HG03378 (cell line): ENCODE measurements at regions not wholly inside any gene's neighbourhood (a gene's known extent, or its start where the extent isn't known, plus 50 kb on each side); places are given as distances from the start of the nearest gene placed in this dataset.
"Not testable (repeated sequence)": the region's sequence is repeated elsewhere in the genome, so short reads cannot be mapped to it uniquely, and the experiment has no call there.

Source experiments
- ATAC-seq: cut with Tn5 transposase; IDR thresholded peaks from one replicate; pipeline ENCODE4 v1.9.1; 2021; ENCODE audit warnings: mild to moderate bottlenecking, moderate library complexity; ENCODE audit not compliant: unreplicated experiment

DNA sequence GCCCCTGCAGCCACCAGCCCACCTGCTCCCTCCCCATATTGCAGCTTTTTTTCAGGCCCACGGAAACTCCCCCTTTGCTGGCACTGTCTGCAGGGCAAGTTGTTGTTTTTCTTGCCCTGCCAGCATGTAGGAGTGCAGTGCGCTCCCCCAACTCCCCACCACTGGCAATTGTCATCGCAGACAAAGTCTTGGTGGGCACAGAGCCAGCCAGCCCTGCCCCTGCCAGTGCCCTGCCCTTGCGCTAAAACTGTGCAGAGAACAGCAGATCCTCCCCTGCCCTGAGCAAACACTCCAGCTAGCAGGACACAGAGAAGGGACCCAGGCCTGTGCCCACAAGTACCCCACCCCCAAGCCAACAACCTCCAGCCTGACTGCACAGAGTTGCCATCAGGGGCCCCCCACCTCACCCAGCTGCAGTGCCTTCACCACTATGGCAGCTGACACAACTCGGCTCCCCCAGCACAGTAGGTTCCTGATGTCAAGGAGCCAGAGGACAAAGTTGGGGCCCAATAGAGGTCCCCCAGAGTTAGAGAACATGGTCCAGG, 158.1 kb upstream of the ARHGAP42 start:
- no peak for ATAC-seq

DNA sequence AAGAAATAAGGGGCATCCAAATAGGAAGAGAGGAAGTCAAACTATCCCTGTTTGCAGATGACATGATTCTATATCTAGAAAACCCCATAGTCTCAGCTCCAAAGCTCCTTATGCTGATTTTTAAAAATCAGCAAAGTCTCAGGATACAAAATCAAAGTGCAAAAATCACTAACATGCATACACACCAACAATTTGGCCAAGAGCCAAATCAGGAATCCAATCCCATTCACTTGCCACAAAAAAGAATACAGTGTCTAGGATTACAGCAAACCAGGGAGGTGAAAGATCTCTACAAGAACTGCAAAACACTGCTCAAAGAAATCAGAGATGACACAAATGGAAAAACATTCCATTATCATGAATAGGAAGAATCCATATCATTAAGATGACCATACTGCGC, 155.8 kb upstream of the ARHGAP42 start:
- not testable (repeated sequence) for ATAC-seq

DNA sequence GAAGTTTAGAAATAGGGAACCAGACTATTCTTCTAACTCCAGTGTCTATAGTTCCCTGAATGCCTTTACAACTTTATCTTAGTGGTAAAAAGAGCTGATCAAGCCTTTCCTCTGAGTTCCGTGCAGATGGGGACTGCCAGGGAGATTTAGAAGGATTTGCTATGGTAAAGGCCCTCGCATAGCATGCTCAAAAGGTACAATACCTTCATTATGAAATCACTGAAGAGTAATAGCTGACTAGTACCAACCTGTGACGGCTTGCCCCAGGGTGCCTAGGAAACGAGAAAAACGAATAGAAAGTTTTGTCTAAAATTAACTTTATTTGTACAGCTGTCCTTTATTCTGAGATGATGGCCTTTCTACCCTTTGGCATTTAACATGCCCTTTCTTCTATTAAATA, 150.1 kb upstream of the ARHGAP42 start:
- ATAC-seq, result no peak

DNA sequence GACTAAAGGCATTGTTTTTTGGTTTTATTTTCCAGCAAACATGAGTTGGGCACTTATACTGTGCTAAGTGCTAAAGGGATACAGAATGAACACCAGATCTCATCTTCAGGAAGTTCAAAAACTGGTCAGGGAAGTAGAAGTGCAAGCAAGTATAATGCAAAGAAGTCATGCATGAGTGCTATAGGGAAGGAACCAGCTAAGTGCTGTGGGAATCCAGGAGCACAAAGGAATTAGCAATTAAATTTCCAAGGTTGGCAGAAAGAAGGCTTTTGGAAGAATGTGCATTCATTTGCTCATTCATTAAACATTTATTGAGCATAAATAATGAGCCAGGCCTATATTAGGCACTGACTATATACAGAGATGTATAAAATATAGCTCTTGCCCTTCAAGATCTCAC, 143.7 kb upstream of the ARHGAP42 start:
- no peak for ATAC-seq

DNA sequence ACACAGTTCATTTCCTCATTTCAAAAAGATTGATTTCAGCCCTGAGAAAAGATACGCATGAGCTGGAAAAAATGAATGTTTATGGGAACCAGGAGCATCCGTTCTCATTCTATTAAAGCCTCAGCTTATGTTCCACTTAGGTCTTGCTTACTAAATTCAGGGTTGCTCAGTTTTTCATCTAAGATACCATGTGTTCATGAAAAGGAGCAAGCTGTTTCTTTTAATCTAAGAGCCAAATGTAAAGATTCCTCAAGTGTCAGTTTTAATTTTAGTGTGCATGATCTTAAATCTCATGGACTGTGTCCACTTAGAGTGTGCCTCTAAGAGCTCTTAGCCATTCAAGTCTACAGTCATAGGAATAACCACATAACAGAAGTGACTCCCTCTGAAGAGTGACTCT, 141.5 kb upstream of the ARHGAP42 start:
- ATAC-seq, result no peak

DNA sequence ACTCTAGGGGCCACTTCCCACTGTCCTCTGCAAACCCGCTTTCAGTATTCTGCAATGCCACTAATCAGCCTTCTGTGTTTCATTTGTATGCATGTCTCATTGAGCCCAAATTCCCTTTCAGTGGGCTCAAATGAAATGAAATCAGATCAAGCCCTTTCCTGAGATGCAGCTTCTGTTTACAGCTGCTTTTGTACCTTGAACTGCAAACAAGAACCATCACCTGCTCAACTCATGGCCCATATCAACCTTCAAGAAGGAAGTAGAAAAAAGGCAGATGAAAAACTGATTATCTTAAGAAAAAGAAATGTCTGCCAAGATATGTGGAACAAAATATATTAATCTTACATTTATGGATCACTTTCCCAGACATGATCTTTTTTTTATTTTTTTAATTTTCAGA, 141.1 kb upstream of the ARHGAP42 start:
- ATAC-seq, result no peak

DNA sequence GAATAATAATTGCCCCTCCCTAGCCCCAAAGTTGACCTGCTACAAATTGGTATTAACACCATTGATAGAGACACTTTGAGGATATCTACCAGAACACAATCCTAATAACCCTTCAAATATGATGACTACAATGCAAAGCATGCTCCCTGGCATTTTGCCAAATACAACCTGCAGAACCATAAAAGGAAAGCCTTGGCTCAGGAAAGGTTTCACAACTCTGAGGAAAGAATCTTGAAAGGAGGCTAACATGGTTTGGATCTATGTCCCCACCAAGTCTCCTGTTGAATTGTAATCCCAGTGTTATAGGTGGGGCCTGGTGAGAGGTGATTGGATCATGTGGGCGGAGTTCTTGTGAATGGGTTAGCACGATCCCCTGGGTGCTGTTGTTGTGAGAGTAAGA, 140.4 kb upstream of the ARHGAP42 start:
- no peak for ATAC-seq

DNA sequence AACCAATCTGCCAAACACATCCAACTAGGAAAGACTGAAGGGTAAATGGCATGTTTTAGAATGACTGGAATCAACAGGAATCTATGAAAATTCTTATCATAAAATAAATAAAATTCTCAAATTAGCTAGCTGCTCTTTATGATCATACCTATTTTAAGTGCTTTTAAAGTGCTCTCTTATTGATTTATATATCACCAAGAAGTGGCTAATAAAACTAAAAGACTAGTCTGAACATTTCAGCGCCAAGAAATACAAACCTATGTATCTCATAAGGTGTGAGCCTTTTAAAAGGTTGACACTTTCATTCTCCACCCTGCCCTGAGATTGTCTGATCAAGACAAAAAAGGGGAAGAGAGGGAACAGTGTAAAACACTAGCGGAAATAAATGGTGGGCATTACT, 136.8 kb upstream of the ARHGAP42 start:
- ATAC-seq, result no peak

DNA sequence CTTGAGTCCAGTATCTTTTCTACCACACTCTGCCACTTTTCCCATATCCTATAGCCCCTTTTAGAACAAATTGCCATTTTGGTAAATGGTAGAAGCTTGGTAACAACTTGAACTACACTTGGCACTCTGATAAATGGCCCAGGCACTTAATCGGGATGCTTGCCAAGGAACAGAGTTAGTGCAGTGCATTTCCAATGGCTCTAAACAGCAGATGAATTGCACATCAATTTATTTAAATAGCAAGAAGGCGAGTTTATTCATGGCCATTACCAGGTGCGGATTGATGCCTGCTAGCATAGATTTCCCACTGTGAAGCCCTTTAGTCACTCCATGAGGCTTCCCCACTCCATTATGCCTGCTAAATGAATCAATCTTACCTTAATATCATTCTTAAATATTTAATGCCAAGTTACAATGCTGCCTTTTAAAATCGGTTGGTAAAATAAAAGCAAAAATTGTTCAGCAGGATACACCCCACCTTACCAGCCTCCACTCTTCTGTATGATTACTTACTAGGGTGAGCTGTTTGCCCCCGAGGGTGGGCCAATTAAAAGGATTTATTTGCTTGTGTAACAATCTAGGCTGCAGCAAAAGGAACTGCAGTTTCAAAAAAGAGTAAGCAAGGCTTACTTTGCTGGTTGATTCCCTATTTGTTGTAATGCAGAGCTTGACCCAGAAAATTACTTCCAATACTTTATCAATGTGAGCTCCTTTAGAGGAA, 136.0 kb upstream of the ARHGAP42 start:
- no peak for ATAC-seq

DNA sequence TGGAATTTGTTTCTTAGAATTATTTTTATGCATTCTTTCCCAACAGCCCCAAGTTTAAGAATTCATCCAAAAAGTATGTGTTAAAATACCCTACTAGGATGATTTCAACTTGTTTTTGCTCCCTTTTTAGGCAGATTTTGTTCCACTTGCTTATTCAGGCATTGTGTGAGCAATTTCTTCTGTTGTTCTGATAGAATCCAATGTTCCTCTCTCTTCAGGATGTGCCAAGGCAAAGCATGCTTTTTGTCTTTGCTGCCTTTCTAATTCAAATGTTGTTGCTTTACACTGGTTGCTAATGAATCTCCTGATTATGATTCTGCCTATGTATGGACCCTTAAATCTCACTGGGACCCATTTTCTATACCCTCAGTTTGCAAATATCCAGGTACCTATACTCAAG, 131.2 kb upstream of the ARHGAP42 start:
- no peak for ATAC-seq

DNA sequence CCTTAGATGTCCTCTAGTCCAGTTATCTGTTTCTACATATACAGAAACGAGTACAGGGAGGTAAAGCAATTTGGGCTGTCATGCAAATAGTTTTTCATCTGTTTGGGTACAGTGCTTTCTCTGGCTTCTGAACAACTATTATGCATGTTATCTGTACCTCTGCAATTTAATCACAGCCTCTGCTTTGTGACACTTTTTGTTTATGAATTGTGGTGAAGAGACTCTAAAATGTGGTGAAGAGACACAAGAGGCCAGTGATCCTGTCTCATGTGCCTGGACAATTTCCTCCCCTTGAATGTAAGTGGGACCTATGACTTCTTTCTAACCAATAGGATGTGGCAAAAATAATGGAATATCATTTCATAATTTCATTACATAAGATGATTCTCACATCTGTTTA, 130.3 kb upstream of the ARHGAP42 start:
- no peak for ATAC-seq

DNA sequence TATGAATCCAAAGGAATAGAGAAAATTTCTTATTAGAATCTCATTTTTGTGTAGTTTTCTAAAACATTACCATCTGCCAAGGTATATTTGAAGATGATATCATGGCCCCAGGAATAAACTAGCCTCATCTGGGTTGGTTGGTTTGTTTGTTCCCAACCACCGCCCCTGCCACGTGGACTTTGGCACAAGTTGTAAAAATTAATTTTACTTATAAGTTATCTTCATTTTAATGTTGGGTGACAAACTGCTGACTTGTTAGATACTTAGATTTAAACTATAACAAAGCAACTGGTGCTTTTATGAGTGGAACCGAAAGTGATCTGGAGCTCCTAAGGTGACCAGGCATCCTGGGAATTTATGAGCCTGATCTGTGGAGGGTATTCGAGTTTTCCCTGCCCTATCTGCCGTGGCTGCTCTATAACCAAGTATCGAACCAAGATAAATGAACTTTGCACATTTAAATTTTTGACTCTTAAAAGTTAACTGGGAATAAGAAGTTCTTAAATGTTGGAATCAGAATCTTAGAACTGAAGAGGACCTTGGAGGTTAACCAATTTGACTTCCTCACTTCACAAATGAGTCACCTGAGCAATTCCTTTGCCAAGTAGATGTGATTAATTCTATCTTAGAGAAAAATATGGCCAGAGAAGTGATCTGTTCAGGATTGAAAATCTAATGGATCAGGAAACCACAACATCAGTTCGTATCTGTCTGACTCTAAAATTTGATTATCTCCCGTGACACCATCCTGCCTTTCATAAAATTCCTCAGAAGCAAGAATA, 129.1 kb upstream of the ARHGAP42 start:
- no peak for ATAC-seq

DNA sequence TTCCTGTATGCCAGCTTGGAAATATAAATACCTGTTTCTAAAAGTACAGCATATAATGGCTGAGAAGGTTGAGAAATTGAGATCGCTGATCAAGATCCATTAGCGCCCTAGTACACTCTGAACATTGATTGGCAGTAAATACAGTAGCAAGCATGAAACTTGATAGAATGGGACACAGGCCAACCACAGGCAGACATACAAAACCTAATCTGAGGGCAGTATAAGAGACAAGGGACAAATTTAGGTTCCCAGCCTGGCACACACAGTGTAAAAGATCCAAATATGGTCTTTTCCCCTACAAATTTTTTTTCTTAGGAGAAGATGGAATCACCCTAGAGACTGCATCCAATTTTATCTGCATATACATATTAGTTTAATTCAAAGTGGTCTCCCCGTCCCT, 126.5 kb upstream of the ARHGAP42 start:
- no peak for ATAC-seq

DNA sequence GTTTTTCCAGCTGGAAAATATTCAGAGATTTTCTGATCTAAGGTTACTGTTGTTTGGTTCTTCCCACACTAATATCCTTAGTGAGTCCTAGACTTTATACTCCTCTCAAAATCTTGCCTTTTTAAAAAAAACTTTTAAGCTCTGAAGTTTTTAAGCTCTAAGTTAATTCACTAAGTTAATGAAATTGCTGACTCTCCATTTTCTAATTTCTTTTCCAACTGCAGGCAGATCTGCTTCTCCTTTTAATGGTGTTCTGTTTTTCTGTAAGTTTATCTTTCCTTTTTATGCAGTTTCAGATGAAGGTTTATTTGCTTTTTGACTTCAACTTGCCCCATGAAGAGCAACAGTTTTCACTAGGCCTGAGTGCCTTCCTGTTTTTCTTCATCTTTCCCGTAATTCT, 125.8 kb upstream of the ARHGAP42 start:
- ATAC-seq, result no peak

DNA sequence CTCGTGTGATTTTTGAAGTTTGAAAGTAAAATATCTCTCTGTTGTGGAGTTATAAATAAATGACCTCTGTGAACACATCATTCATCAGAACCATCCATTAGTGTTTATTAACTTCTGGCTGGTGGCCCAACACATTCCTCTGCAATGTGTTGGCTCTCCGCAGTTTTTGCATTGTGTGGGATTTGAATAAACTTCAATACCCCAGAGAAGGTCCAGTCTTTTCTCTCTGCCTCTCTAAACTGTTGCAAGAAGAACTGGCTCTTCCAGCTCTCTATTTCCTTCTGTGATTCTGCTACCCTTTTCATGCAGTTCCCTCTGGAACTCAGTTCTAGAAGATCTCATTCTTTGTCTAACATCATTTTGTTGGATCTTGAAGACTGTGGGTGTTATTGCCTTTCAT, 125.0 kb upstream of the ARHGAP42 start:
- no peak for ATAC-seq

DNA sequence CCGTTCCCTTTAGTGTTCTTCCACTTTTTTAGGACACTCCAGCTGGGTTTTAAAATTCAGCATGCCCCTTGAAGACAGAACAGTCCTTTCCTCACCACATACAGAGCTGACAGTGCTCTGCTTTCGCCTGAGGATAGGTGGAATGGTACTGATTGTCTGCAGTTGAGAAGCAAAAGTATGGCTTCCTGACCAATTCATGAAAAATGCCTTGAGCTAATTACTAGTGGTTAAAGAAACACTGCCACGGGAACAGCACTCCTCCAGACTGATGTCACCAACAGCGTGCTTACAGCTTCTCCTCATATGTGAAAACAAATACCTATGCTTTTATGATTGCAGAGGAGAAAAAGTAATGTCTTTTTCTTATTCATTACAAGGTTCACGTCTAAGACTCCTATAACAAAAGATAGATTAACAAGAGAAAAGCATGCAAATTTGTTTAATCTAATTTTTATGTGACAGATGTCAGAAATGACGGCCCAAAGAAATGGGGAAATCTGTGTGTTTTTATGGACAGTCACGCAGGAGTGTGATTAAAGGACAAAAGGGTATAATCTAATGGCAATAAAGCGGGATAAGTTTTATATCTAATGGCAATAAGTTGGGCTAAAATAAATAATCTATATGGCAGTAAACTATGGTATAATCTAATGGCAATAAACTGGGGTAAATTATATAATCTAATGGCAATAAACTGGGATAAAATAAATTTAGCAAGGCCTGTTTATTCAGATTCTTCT, 123.4 kb upstream of the ARHGAP42 start:
- no peak for ATAC-seq

DNA sequence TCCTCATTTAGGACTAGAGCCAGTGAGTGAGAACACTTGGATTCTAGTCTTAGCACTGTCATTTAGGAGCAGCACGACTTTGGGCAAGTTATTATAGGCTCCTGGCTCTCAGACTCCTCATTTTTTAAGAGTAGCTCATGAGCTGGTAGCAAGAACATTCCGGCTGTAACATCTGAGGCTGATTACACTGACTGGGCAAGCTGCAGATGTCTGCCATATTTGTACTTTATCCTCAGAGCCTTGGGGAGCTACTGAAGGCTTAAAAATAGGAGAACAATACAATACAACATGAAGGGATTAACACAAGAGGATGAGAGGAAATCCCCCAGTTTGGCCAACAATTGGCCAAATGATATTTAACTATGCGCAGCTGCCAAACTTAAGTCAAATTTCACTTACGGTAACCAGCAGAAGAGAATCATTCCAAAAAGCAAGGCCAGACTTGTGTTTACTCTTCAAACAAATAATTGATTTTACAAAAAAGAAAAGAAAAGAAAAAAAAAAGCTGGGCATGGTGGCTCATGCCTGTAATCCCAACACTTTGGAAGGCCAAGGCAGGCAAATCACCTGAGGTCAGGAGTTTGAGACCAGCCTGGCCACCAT, 113.1 kb upstream of the ARHGAP42 start:
- ATAC-seq, result no peak

DNA sequence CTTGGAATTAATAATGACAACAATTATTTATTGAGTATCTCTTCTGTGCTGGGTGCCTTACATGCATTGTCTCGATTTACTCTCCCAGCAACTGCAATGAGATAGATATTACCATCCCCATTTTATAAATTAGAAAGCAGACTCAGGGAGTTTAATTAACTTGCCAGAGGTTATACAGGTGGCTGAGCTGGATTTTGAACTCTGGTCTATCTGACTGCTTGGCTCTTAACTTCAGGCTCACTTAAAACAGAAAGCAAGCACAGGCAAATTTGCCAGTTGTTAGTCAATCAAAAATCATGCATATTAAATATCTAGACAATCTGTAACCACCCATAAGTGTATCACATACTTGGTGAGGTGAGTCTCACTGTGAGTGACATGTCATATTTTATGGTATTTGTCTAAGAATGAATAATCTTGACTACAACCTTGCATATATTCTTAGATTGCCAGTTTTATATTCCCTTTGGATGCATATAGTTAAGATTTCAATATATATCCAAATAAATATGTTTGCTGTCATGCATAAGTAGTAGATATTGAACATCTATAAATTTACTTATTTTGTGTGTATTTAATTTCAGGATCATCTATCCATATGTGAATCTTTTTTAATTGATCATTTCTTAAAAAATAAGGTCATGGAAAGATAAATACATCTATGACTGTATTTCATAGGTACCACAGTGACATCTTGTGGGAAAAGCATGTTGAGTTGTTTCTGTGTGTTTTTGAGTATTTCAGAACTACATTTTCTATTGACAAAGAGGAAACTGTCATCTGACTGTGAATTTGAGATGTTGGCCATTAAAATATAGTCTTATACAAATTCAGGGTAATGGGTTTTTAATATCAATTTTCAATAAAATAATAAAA, 112.0 kb upstream of the ARHGAP42 start:
- no peak for ATAC-seq

DNA sequence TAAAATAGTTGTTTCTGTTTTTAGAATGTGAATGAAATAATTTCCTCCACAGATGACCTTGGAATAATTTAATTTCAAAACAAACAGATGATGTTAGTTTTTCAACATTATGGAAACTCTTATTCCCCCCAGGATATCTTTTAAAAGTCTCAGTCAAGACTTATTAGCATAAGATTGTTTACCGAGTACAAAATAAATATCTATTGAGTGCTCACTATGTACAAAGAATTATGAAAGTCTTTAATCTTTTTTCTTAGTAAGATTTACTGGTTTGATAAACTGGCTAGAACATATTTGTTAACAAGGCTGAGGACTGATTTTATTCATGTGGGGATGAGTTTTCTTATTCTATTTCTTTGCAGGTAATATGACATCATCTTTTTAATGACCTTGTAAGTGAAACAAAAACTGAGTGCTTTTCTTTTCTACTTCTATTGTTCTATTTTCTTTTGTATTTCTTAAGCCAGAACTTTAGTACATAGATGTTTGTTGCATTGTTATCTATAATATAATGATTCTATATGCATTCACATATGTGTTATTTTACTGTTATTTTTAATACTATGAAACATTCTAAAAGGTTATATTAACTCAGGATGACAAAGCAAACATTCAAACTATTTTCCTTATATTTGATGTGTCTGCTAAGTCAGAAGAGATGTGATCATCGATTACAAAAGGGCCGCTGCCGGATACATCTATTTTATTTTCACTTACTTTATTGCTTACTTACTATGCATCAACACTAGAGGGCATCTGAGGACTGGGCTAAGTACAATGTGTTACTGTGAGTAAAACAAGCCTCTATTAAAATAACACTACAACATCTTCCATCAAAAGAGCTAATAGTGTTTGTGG, 111.0 kb upstream of the ARHGAP42 start:
- ATAC-seq, result peak; percentile 90

DNA sequence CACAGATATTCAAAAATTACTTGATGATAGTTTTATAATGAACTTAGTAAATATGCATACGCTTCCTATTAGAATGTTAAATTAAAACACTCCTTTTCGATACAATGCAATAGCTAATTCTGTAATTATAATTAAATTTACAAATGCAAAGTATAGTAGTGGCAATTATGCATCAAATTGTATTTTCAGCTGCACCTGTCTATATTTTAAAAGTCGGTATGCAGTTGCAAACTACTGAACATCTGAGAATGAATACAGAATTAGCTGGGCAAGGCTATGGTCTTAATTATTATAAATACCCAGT, 110.4 kb upstream of the ARHGAP42 start:
- ATAC-seq, result no peak
